NCI-H1694 treated with DMSO at 0.1 percent for 48 hours (cell line): ENCODE measurements at regions not wholly inside any gene's neighbourhood (a gene's known extent, or its start where the extent isn't known, plus 50 kb on each side); places are given as distances from the start of the nearest gene placed in this dataset.

ENCODE experiments used
- DNase-seq: peaks from one replicate; lab custom pipeline; 2025; lab: John Stamatoyannopoulos, UW

DNA sequence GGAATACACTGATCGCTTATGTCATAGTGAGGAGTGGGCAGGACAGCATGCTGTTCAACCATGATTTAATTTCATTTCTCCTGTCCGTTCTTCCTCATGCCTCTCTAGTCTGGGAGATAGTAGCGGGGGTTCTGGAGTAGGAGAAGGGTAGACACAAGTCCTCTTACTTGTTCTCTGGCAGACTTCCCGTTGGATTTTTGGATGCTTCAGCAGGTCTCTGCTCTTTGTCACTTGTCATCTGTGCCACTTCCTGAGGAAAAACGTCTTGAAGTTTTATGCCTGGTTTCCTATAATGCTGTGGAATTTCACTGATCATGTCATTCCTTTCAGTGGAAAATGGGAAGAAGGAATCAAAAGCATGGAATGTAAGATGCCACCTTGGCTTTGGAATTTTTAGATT lies 154.7 kb downstream of the GATB start:
- no peak for DNase-seq

- no peak for DNase-seq
These were observed 150.6 kb downstream of the GATB start for GRCh38 chr4:151610229-151610628.

DNA sequence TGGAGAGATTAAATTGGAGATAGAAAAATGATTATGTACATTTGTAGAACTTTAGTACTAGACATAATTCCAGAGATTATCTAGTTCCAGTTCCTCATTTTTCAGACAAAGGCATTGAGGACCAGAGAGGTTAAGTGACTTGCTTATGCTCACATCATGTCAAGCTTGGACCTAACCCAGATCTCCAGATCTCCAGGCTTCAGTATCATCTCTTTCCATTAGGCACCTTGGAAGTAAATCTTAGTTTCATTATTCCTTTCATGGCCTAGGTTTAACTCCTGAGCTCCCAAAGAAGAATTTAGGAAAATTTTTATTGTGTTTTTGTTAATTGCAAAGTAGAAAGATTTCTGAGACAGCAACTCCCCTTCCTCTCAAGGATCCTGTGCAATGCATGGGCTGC lies 148.8 kb downstream of the GATB start:
- DNase-seq = no peak

DNA sequence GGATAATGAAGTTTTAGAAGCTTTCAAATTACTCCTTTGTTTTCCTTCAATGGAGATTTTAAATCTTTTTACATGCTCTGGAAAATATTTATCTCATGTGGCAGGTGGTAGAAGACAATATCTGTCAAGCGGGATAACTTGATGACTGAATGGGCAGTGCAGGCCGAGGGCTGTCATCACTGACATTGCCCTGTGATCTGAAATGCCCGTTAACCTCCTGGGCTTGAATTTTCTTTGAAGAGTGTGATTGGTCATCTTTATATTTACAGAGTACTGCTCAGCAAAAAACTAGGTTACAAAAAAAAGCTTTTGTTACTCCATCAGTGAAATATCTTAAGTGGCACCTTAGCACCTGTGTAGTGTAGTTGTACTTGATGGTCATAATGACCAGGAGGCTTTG lies 147.5 kb downstream of the GATB start:
- DNase-seq = no peak

GRCh38 chr4:151614561-151614960 lies 146.2 kb downstream of the GATB start:
- no peak for DNase-seq

GRCh38 chr4:151618858-151619257 lies 141.9 kb downstream of the GATB start:
- no peak for DNase-seq

DNA sequence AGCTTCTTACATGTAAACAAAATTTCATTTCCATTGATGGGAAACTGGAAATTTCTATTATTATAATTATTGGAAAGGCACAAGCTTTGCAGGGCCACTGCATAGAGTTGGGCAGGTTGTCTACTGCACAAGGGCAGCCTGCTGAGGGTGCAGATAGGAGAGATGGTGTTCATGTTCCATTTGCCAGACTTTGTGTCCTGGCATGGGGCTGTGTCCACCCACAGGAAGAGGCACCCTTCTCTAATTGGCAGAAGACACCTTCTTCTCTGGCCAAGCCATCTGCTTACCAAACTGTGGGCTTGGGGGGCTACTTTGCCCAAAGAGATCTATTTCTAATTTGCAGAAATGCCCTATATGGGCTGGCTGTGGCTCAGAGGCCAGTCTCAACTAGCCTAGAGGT lies 140.7 kb downstream of the GATB start:
- no peak for DNase-seq
